Putamen (tissue), 1 donor: ENCODE measurements at regions not wholly inside any gene's neighbourhood (a gene's known extent, or its start where the extent isn't known, plus 50 kb on each side); places are given as distances from the start of the nearest gene placed in this dataset.

Source experiments
- DNase-seq: peaks from one replicate; pipeline ENCODE4 v3.0.0-alpha.2; 2016; ENCODE audit warnings: low spot score

GRCh38 chr9:108234811-108235210 is 621.0 kb downstream of the ACTL7B start:
- DNase-seq = no peak

- DNase-seq = no peak
These were observed 630.5 kb downstream of the ACTL7B start for GRCh38 chr9:108225149-108225800.

GRCh38 chr9:108224716-108225115 is 631.1 kb downstream of the ACTL7B start:
- DNase-seq = no peak

- no peak for DNase-seq
These were observed 636.1 kb downstream of the ACTL7B start for GRCh38 chr9:108219664-108220063.

- DNase-seq = no peak
These were observed 638.1 kb downstream of the ACTL7B start for GRCh38 chr9:108217431-108218349.

- no peak for DNase-seq
These were observed 642.3 kb downstream of the ACTL7B start for GRCh38 chr9:108213511-108213910.

- DNase-seq = peak; percentile 7
These were observed 643.6 kb downstream of the ACTL7B start for GRCh38 chr9:108212184-108212583.

- DNase-seq = no peak
These were observed 644.3 kb downstream of the ACTL7B start for GRCh38 chr9:108211411-108211955.

GRCh38 chr9:108209132-108209685 is 646.6 kb downstream of the ACTL7B start:
- no peak for DNase-seq

- DNase-seq = peak; percentile 59
These were observed 648.1 kb downstream of the ACTL7B start for GRCh38 chr9:108207561-108208165.

- no peak for DNase-seq
These were observed 650.5 kb downstream of the ACTL7B start for GRCh38 chr9:108205276-108205675.

GRCh38 chr9:108197899-108198298 is 657.9 kb downstream of the ACTL7B start:
- no peak for DNase-seq

GRCh38 chr9:108197008-108197365 is 658.8 kb downstream of the ACTL7B start:
- DNase-seq = no peak

GRCh38 chr9:108196332-108197007 is 659.3 kb downstream of the ACTL7B start:
- DNase-seq = no peak

GRCh38 chr9:108194154-108194553 is 661.6 kb downstream of the ACTL7B start:
- DNase-seq = no peak

GRCh38 chr9:108193026-108193710 is 662.6 kb downstream of the ACTL7B start:
- no peak for DNase-seq

- DNase-seq = no peak
These were observed 664.7 kb downstream of the ACTL7B start for GRCh38 chr9:108191065-108191464.

GRCh38 chr9:108188976-108189375 is 666.8 kb downstream of the ACTL7B start:
- no peak for DNase-seq

GRCh38 chr9:108188482-108188881 is 667.3 kb downstream of the ACTL7B start:
- no peak for DNase-seq

GRCh38 chr9:108186642-108187395 is 669.0 kb downstream of the ACTL7B start:
- peak; percentile 42 for DNase-seq
